ENCODE measurements at regions not wholly inside any gene's neighbourhood (a gene's known extent, or its start where the extent isn't known, plus 50 kb on each side); places are given as distances from the start of the nearest gene placed in this dataset.

DNA sequence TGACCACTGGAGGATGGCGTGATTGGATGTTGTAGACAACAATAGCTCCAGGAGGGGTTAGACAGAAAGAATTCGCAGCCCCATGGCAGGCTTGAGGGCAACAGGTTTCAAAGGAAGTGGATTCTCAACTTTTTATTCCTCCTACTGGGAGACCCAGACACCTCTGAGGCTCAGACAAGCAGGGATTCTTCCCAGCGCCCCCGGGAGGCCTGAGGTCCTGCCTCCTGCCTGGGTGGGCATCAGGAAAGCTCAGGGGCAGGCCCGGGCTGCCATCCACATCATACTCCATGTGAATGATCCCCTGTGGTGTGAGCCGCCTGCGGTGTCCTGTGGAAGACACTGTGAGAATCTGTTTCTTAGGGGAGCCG, 203.5 kb downstream of the CYP26B1 start:
- no peaks in the 10 kb centered on the region for H3K9me3 ChIP-seq (ENCODE audit: low read depth, low read length, poor library complexity, severe bottlenecking)
- H3K4me3 ChIP-seq (ENCODE audit: low read depth, low read length, poor library complexity, severe bottlenecking) = no peak overlapping the region
- no TSS peak for BruUV-seq (replicated peaks)
- intact Hi-C loops (cut with micrococcal nuclease; ENCODE audit: unreplicated experiment) = no loop called here
- ChIA-PET CTCF (no interaction called here), POLR2A (ENCODE audit: low non-redundant PET) (no interaction called here)
- H3K36me3 ChIP-seq (ENCODE audit: insufficient read depth, low read length, poor library complexity, severe bottlenecking) = no peaks in the 10 kb centered on the region
- H3K27me3 ChIP-seq (replicated peaks; ENCODE audit: insufficient read depth, low read depth, low read length, poor library complexity) = no peaks in the 10 kb centered on the region
- DNase-seq (ENCODE audit: low spot score) = no peak
- TF ChIP-seq, protein P1, sequence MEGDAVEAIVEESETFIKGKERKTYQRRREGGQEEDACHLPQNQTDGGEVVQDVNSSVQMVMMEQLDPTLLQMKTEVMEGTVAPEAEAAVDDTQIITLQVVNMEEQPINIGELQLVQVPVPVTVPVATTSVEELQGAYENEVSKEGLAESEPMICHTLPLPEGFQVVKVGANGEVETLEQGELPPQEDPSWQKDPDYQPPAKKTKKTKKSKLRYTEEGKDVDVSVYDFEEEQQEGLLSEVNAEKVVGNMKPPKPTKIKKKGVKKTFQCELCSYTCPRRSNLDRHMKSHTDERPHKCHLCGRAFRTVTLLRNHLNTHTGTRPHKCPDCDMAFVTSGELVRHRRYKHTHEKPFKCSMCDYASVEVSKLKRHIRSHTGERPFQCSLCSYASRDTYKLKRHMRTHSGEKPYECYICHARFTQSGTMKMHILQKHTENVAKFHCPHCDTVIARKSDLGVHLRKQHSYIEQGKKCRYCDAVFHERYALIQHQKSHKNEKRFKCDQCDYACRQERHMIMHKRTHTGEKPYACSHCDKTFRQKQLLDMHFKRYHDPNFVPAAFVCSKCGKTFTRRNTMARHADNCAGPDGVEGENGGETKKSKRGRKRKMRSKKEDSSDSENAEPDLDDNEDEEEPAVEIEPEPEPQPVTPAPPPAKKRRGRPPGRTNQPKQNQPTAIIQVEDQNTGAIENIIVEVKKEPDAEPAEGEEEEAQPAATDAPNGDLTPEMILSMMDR (conservative IDR thresholded peaks at IDR 0.05; ENCODE audit: low read depth, low read length) = no peak
- TF ChIP-seq EZH2 (IDR thresholded peaks at IDR 0.05; ENCODE audit: borderline replicate concordance, low read depth, low read length, poor library complexity, severe bottlenecking) = no peak
- no peak overlapping the region for H3K27ac ChIP-seq (ENCODE audit: low read depth, low read length, poor library complexity, severe bottlenecking)
- H3K4me1 ChIP-seq (ENCODE audit: insufficient read depth, low read length, poor library complexity, severe bottlenecking) = peaks cover 15% of the 10 kb centered on the region

DNA sequence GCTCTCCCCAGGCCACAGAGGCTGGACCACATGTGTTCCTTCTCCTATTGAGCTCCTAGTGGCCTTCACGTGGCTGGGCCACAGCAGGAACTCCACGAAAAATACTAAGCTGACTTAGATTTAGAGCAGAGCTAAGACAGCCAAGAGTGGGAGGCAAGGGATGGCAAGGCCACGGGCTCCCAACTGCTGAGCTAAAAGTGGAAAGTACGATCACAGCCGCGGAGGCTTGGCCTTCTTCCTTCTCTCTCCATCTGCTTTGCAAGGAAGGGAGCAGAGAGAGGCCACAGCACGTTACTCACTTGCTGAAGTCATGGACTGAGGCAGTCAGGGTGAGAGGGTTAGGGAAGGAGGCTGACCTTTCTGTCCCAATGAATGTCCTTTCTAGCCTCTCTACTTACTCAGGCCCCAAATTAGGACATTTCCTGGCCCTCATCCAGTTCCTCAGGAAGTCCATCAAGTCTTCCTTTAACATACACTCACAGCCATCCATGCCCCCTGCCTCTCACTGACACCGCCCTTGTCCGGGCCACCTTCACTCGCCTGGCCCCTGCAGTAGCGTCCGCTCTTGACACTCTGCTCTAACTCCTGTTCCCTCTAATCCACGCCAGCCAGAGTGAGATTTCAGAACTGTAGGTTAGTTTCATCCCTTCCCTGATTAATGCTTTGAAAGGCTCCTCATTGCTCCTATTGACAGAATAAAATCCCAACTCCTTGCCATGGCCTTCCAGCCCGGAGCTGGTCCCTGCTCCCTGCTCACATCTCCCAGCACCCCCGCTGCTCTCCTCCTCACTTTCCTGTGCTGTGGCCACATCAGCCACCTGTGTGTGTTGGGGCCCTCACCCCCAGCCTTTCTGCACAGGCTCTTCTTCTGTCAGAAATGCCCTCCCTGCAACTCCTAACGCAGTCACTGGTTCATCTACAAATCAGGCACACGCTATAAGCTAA, 204.2 kb downstream of the CYP26B1 start:
- intact Hi-C loops (cut with micrococcal nuclease; ENCODE audit: unreplicated experiment) = no loop called here
- POLR2A ChIA-PET (ENCODE audit: low non-redundant PET) = no interaction called here

DNA sequence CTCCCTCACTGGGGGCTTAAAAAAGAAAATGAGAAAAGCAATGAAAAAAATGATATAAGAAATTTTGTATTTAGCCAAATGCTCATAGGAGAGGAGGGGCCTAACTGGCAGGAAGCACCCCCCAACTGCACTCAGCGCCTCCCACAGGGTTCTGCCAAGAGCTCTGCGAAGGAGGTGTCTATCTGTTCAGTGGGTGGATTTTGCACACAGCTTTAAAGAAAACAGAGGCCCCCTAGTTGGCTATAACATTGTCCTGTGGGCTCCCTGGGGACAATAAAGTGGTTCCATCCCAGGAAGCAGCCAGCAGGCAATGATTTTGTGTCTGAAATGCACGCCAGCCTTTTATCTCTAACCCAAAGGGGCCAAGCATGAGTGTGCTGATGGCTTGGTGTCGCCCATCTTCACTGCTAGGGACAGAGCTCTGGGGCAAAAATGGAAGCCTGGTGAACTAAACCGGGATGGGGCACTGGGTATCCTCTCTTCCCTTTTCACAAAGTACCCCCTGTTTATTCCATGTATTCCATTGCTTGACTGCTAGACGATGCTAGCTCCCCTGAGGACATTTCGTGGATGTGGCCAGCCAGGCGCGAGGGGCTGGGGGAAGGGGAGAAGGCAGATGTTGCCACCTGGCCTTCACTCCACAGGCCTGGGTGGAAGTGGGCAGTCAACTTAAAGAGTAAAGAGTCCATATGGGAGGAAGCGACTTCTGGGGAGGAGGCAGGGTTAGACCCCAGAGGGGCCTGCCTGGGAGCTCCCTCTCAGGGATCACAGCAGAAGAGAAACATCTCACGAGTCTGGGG, 205.7 kb downstream of the CYP26B1 start:
- TF ChIP-seq, protein P1 (conservative IDR thresholded peaks at IDR 0.05; ENCODE audit: low read depth, low read length) = no peak
- no peak for TF ChIP-seq EZH2 (IDR thresholded peaks at IDR 0.05; ENCODE audit: borderline replicate concordance, low read depth, low read length, poor library complexity, severe bottlenecking)
- Histone ChIP-seq H3K4me3 (ENCODE audit: low read depth, low read length, poor library complexity, severe bottlenecking) (no peak overlapping the region), H3K36me3 (ENCODE audit: insufficient read depth, low read length, poor library complexity, severe bottlenecking) (no peaks in the 10 kb centered on the region), H3K27me3 (replicated peaks; ENCODE audit: insufficient read depth, low read depth, low read length, poor library complexity) (no peaks in the 10 kb centered on the region), H3K4me1 (ENCODE audit: insufficient read depth, low read length, poor library complexity, severe bottlenecking) (peaks cover 15% of the 10 kb centered on the region), H3K27ac (ENCODE audit: low read depth, low read length, poor library complexity, severe bottlenecking) (no peak overlapping the region), H3K9me3 (ENCODE audit: low read depth, low read length, poor library complexity, severe bottlenecking) (no peaks in the 10 kb centered on the region)
- DNase-seq (ENCODE audit: low spot score) = peak; percentile 53
- ChIA-PET CTCF (interaction anchor here (1.4 kb wide), 1 partner anchor 18 kb away, joined by 5 read pairs; no protein-coding TSS in a partner anchor), POLR2A (ENCODE audit: low non-redundant PET) (no interaction called here)
- intact Hi-C loops (cut with micrococcal nuclease; ENCODE audit: unreplicated experiment) = no loop called here
- no TSS peak for BruUV-seq (replicated peaks)

More for the DNA sequence above, 204.2 kb downstream of the CYP26B1 start:
- CTCF ChIA-PET = no interaction called here
- Histone ChIP-seq H3K27me3 (replicated peaks; ENCODE audit: insufficient read depth, low read depth, low read length, poor library complexity) (no peaks in the 10 kb centered on the region), H3K36me3 (ENCODE audit: insufficient read depth, low read length, poor library complexity, severe bottlenecking) (no peaks in the 10 kb centered on the region), H3K27ac (ENCODE audit: low read depth, low read length, poor library complexity, severe bottlenecking) (no peak overlapping the region), H3K4me3 (ENCODE audit: low read depth, low read length, poor library complexity, severe bottlenecking) (no peak overlapping the region), H3K9me3 (ENCODE audit: low read depth, low read length, poor library complexity, severe bottlenecking) (no peaks in the 10 kb centered on the region), H3K4me1 (ENCODE audit: insufficient read depth, low read length, poor library complexity, severe bottlenecking) (peaks cover 15% of the 10 kb centered on the region)
- TF ChIP-seq EZH2 (IDR thresholded peaks at IDR 0.05; ENCODE audit: borderline replicate concordance, low read depth, low read length, poor library complexity, severe bottlenecking) = no peak
- no peak for DNase-seq (ENCODE audit: low spot score)
- BruUV-seq (replicated peaks) = no TSS peak

All from A673 (cell line).